Calu3 (cell line): ENCODE measurements at regions not wholly inside any gene's neighbourhood (a gene's known extent, or its start where the extent isn't known, plus 50 kb on each side); places are given as distances from the start of the nearest gene placed in this dataset.

Source experiments
- BruUV-seq: library from RNA; stranded (reverse); fragments of 400-500 nt; replicated peaks from 2 replicates; lab custom pipeline; 2021; lab: Mats Ljungman, UMichigan
- CTCF ChIA-PET: fragments of 300-600 bp; sonication (Branson Sonifier 250); formaldehyde crosslinking; loops from one replicate; lab custom pipeline; 2022; ENCODE audit warnings: antibody characterized with exemption; lab: Charles Lee
- DNase-seq: peaks from one replicate; pipeline ENCODE4 v3.0.0; 2022
- H3K27ac Mint-ChIP-seq: one replicate; pipeline ENCODE4 v1.8.0; 2022; ENCODE audit warnings: mixed read lengths; ENCODE audit not compliant: unreplicated experiment
- H3K27me3 Mint-ChIP-seq: one replicate; pipeline ENCODE4 v1.8.0; 2022; ENCODE audit warnings: mixed read lengths; ENCODE audit not compliant: unreplicated experiment
- H3K36me3 Mint-ChIP-seq: one replicate; pipeline ENCODE4 v1.8.0; 2022; ENCODE audit warnings: mild to moderate bottlenecking, moderate library complexity, mixed read lengths; ENCODE audit not compliant: insufficient read depth, unreplicated experiment
- H3K4me1 Mint-ChIP-seq: one replicate; pipeline ENCODE4 v1.8.0; 2022; ENCODE audit warnings: mild to moderate bottlenecking, low read depth, mixed read lengths; ENCODE audit not compliant: unreplicated experiment
- H3K4me3 Mint-ChIP-seq: one replicate; pipeline ENCODE4 v1.8.0; 2022; ENCODE audit warnings: mild to moderate bottlenecking, low read depth, moderate library complexity, mixed read lengths; ENCODE audit not compliant: unreplicated experiment
- H3K9me3 Mint-ChIP-seq: one replicate; pipeline ENCODE4 v1.8.0; 2022; ENCODE audit warnings: low read depth, mixed read lengths; ENCODE audit not compliant: unreplicated experiment
- intact Hi-C: fragments of 100-400 bp; cut with micrococcal nuclease; formaldehyde crosslinking; loops from one replicate; pipeline ENCODE4 v1.10.0; 2022; ENCODE audit not compliant: unreplicated experiment
- TF ChIP-seq, protein P1 (sequence below): fragments of 200-600 bp; IDR thresholded peaks from one replicate; pipeline ENCODE4 v1.8.0; 2022; ENCODE audit warnings: antibody characterized with exemption; ENCODE audit not compliant: unreplicated experiment

DNA sequence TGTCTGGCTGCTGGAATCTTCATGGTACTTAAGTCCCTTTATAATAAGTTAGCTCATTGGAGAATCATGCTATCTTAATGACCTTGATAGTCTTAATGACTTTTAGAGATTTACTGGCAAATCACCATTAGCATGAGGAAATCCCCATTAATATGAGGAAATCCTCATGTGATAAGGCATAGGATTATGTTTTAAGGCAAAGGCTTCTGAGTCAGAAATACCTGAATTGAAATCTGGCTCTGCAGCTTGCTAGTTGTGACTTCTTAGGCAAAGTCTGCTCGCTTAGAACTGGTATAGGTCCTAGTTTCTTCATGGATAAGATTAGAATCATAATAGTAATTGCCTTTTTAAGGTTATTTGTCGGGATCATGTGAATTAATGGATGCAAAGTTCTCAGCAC, 190.2 kb upstream of the BANK1 start:
- CTCF ChIA-PET, result interaction anchor here (0.6 kb wide), 1 partner anchor 253 kb away, joined by 4 read pairs; the partner anchor contains the start of gene PPP3CA
- BruUV-seq, result no TSS peak
- DNase-seq, result no peak
- Mint-ChIP-seq H3K4me1 (peaks cover 6% of the 10 kb centered on the region), H3K4me3 (no peak overlapping the region), H3K36me3 (no peaks in the 10 kb centered on the region), H3K9me3 (no peaks in the 10 kb centered on the region), H3K27ac (no peak overlapping the region), H3K27me3 (no peaks in the 10 kb centered on the region)
- intact Hi-C loops, result no loop called here
- TF ChIP-seq, protein P1, sequence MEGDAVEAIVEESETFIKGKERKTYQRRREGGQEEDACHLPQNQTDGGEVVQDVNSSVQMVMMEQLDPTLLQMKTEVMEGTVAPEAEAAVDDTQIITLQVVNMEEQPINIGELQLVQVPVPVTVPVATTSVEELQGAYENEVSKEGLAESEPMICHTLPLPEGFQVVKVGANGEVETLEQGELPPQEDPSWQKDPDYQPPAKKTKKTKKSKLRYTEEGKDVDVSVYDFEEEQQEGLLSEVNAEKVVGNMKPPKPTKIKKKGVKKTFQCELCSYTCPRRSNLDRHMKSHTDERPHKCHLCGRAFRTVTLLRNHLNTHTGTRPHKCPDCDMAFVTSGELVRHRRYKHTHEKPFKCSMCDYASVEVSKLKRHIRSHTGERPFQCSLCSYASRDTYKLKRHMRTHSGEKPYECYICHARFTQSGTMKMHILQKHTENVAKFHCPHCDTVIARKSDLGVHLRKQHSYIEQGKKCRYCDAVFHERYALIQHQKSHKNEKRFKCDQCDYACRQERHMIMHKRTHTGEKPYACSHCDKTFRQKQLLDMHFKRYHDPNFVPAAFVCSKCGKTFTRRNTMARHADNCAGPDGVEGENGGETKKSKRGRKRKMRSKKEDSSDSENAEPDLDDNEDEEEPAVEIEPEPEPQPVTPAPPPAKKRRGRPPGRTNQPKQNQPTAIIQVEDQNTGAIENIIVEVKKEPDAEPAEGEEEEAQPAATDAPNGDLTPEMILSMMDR, result no peak

DNA sequence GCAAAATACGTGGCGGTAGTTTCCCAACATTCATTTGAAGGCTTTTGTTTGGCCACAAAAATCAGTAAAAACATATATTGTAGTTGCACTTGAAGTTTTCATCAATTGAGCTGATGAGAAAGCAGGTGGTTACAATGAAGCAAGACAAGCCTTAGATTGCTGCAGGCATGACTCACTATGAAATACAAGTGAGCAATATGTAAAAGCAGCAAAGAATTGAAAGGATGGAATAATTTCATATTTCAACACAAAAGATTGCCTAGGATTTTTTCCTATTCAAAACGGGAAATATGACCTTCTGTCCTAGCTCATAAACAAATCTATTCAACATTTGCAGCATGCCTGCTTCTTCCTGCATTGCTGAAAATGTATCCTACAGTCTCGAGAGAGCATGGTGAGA, 190.9 kb upstream of the BANK1 start:
- TF ChIP-seq, protein P1, result no peak
- intact Hi-C loops, result loop anchor here (5.0 kb wide), 1 partner anchor 427 kb away; no protein-coding TSS in a partner anchor
- no peak overlapping the region for H3K4me3 Mint-ChIP-seq
- no TSS peak for BruUV-seq
- no peaks in the 10 kb centered on the region for H3K36me3 Mint-ChIP-seq
- H3K4me1 Mint-ChIP-seq, result peaks cover 6% of the 10 kb centered on the region
- CTCF ChIA-PET, result no interaction called here
- H3K27me3 Mint-ChIP-seq, result no peaks in the 10 kb centered on the region
- no peak for DNase-seq
- H3K9me3 Mint-ChIP-seq, result no peaks in the 10 kb centered on the region
- H3K27ac Mint-ChIP-seq, result no peak overlapping the region

DNA sequence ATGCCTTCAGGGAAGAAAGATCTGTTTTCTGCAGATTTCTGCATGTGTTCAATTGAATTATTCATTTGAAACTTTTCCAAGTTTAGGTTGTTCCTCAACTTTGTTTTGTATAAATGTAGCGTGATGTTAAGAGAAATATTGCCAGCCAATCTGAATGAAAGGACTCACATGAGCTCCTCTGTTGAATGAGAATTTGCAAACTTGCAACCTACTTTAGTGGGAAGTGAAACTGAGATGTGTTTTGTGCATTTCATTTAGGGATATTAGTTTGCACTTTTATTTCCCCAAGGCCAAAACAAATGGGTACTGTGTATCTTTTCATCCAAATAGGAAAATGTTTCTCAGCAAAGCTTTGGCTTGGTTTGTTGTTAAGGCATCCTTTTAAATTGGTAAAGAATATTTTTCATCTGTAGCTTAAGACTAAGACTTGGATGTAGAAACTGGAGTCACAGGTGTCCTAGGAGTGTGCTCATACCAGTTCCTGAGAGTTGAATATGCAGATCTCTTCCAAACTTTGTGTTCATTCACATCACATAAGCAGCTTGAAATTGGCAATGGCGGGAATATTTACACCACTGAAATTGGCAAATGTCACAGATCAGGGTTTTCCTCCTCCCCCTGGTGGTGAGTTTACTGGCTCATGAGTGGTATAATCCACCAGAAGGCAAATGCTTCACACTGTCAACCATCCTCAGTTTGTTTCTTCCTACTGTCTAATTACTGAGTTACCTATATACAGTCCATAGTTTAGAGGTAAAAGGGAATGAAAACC, 193.6 kb upstream of the BANK1 start:
- Mint-ChIP-seq H3K27me3 (no peaks in the 10 kb centered on the region), H3K27ac (no peak overlapping the region), H3K9me3 (no peaks in the 10 kb centered on the region), H3K4me3 (no peak overlapping the region), H3K4me1 (peaks cover 6% of the 10 kb centered on the region), H3K36me3 (no peaks in the 10 kb centered on the region)
- no TSS peak for BruUV-seq
- DNase-seq, result no peak
- CTCF ChIA-PET, result no interaction called here
- intact Hi-C loops, result loop anchor here (5.0 kb wide), 1 partner anchor 425 kb away; no protein-coding TSS in a partner anchor
- TF ChIP-seq, protein P1, result no peak

DNA sequence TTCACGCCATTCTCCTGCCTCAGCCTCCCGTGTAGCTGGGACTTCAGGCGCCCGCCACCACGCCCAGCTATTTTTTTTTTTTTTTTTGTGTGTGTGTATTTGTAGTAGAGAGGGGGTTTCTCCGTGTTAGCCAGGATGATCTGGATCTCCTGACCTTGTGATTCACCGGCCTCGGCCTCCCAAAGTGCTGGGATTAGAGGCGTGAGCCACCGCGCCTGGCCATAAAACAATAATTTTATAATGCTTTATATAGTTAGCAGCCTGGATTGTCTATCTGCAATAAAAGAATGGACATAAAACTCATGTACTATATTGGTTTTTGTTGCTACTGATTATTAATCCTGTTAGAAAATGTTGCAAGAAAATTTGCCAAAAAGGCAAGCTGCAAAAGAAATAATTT, 195.9 kb upstream of the BANK1 start:
- intact Hi-C loops, result no loop called here
- BruUV-seq, result no TSS peak
- Mint-ChIP-seq H3K4me1 (no peaks in the 10 kb centered on the region), H3K9me3 (no peaks in the 10 kb centered on the region), H3K4me3 (no peak overlapping the region), H3K36me3 (no peaks in the 10 kb centered on the region), H3K27ac (no peak overlapping the region), H3K27me3 (no peaks in the 10 kb centered on the region)
- no peak for DNase-seq
- CTCF ChIA-PET, result no interaction called here
- TF ChIP-seq, protein P1, result no peak
